Endothelial cell of hepatic sinusoid (primary cell): ENCODE measurements at regions not wholly inside any gene's neighbourhood (a gene's known extent, or its start where the extent isn't known, plus 50 kb on each side); places are given as distances from the start of the nearest gene placed in this dataset.

Source experiments
- in situ Hi-C: cut with HindIII; loops from 2 replicates; pipeline ENCODE4 v1.10.0; 2017; ENCODE audit warnings: low sequenced_read_pairs

GRCh38 chr11:94671553-94672366 is 96.4 kb upstream of the AMOTL1 start:
- in situ Hi-C loops, result no loop called here

GRCh38 chr11:94672636-94673035 is 95.5 kb upstream of the AMOTL1 start:
- in situ Hi-C loops, result no loop called here

- in situ Hi-C loops, result no loop called here
These were observed 94.8 kb upstream of the AMOTL1 start for GRCh38 chr11:94673386-94673785.

GRCh38 chr11:94673951-94674491 is 94.1 kb upstream of the AMOTL1 start:
- in situ Hi-C loops, result no loop called here

- in situ Hi-C loops, result no loop called here
These were observed 92.9 kb upstream of the AMOTL1 start for GRCh38 chr11:94675239-94675638.

GRCh38 chr11:94675813-94676212 is 92.3 kb upstream of the AMOTL1 start:
- in situ Hi-C loops, result no loop called here

- in situ Hi-C loops, result no loop called here
These were observed 91.3 kb upstream of the AMOTL1 start for GRCh38 chr11:94676814-94677213.

- in situ Hi-C loops, result no loop called here
These were observed 89.9 kb upstream of the AMOTL1 start for GRCh38 chr11:94678236-94678635.

GRCh38 chr11:94678901-94679300 is 89.3 kb upstream of the AMOTL1 start:
- in situ Hi-C loops, result no loop called here

GRCh38 chr11:94680426-94680825 is 87.7 kb upstream of the AMOTL1 start:
- in situ Hi-C loops, result loop anchor here (5.0 kb wide), 1 partner anchor 47 kb away; no protein-coding TSS in a partner anchor

GRCh38 chr11:94681140-94681539 is 87.0 kb upstream of the AMOTL1 start:
- in situ Hi-C loops, result loop anchor here (5.0 kb wide), 1 partner anchor 46 kb away; no protein-coding TSS in a partner anchor

GRCh38 chr11:94681852-94682251 is 86.3 kb upstream of the AMOTL1 start:
- in situ Hi-C loops, result loop anchor here (5.0 kb wide), 1 partner anchor 45 kb away; no protein-coding TSS in a partner anchor

- in situ Hi-C loops, result no loop called here
These were observed 73.7 kb upstream of the AMOTL1 start for GRCh38 chr11:94694309-94695060.

- in situ Hi-C loops, result no loop called here
These were observed 71.0 kb upstream of the AMOTL1 start for GRCh38 chr11:94697156-94697555.

- in situ Hi-C loops, result no loop called here
These were observed 67.5 kb upstream of the AMOTL1 start for GRCh38 chr11:94700622-94701021.

GRCh38 chr11:94702481-94702880 is 65.7 kb upstream of the AMOTL1 start:
- in situ Hi-C loops, result no loop called here

- in situ Hi-C loops, result no loop called here
These were observed 62.7 kb upstream of the AMOTL1 start for GRCh38 chr11:94705419-94705818.

- in situ Hi-C loops, result no loop called here
These were observed 62.1 kb upstream of the AMOTL1 start for GRCh38 chr11:94705891-94706615.

GRCh38 chr11:94708176-94708575 is 60.0 kb upstream of the AMOTL1 start:
- in situ Hi-C loops, result no loop called here

- in situ Hi-C loops, result no loop called here
These were observed 59.5 kb upstream of the AMOTL1 start for GRCh38 chr11:94708642-94709041.

- in situ Hi-C loops, result no loop called here
These were observed 52.9 kb upstream of the AMOTL1 start for GRCh38 chr11:94715225-94715624.
